H1 (cell line): ENCODE measurements at regions not wholly inside any gene's neighbourhood (a gene's known extent, or its start where the extent isn't known, plus 50 kb on each side); places are given as distances from the start of the nearest gene placed in this dataset.

Experiments
- ATF3 ChIP-seq: IDR thresholded peaks from 2 replicates; pipeline ENCODE4 v1.6.1; 2011; ENCODE audit warnings: low read depth, mild to moderate bottlenecking, low read length; ENCODE audit not compliant: insufficient read depth

- TF ChIP-seq ATF3 = no peak
Measured at GRCh38 chr15:31776039-31776438, 254.3 kb upstream of the CHRNA7 start (continued).
